Smooth muscle cell of the brain vasculature (primary cell): ENCODE measurements at regions not wholly inside any gene's neighbourhood (a gene's known extent, or its start where the extent isn't known, plus 50 kb on each side); places are given as distances from the start of the nearest gene placed in this dataset.

Experiments
- DNase-seq: peaks from one replicate; pipeline ENCODE4 v3.0.0-alpha.2; 2012; ENCODE audit warnings: low read depth, low spot score

GRCh38 chr9:23162789-23163188, 663.3 kb downstream of the ELAVL2 start:
- DNase-seq, result no peak

- no peak for DNase-seq
Measured at GRCh38 chr9:23171479-23171878, 654.6 kb downstream of the ELAVL2 start.

GRCh38 chr9:23172206-23172605, 653.8 kb downstream of the ELAVL2 start:
- DNase-seq, result no peak

- DNase-seq, result no peak
Measured at GRCh38 chr9:23172979-23173637, 652.9 kb downstream of the ELAVL2 start.

GRCh38 chr9:23194281-23194680, 631.8 kb downstream of the ELAVL2 start:
- no peak for DNase-seq

GRCh38 chr9:23215688-23216087, 610.4 kb downstream of the ELAVL2 start:
- DNase-seq, result no peak

GRCh38 chr9:23219471-23219870, 606.6 kb downstream of the ELAVL2 start:
- no peak for DNase-seq

GRCh38 chr9:23220171-23220570, 605.9 kb downstream of the ELAVL2 start:
- no peak for DNase-seq

GRCh38 chr9:23220957-23221356, 605.1 kb downstream of the ELAVL2 start:
- no peak for DNase-seq

- DNase-seq, result no peak
Measured at GRCh38 chr9:23229890-23230317, 596.1 kb downstream of the ELAVL2 start.

GRCh38 chr9:23232831-23233230, 593.2 kb downstream of the ELAVL2 start:
- DNase-seq, result no peak

GRCh38 chr9:23243523-23243922, 582.5 kb downstream of the ELAVL2 start:
- DNase-seq, result no peak

- no peak for DNase-seq
Measured at GRCh38 chr9:23245067-23245466, 581.0 kb downstream of the ELAVL2 start.

- DNase-seq, result no peak
Measured at GRCh38 chr9:23254404-23255184, 571.4 kb downstream of the ELAVL2 start.

GRCh38 chr9:23255346-23255745, 570.7 kb downstream of the ELAVL2 start:
- no peak for DNase-seq

GRCh38 chr9:23258569-23258968, 567.5 kb downstream of the ELAVL2 start:
- no peak for DNase-seq

GRCh38 chr9:23278561-23278960, 547.5 kb downstream of the ELAVL2 start:
- no peak for DNase-seq

- no peak for DNase-seq
Measured at GRCh38 chr9:23287390-23287789, 538.6 kb downstream of the ELAVL2 start.

GRCh38 chr9:23288545-23288944, 537.5 kb downstream of the ELAVL2 start:
- DNase-seq, result no peak

GRCh38 chr9:23290973-23291372, 535.1 kb downstream of the ELAVL2 start:
- no peak for DNase-seq

GRCh38 chr9:23302281-23302680, 523.8 kb downstream of the ELAVL2 start:
- DNase-seq, result no peak

- DNase-seq, result no peak
Measured at GRCh38 chr9:23306731-23307130, 519.3 kb downstream of the ELAVL2 start.
